GM12878 (cell line): ENCODE measurements at regions not wholly inside any gene's neighbourhood (a gene's known extent, or its start where the extent isn't known, plus 50 kb on each side); places are given as distances from the start of the nearest gene placed in this dataset.
"Not testable (repeated sequence)": the region's sequence is repeated elsewhere in the genome, so short reads cannot be mapped to it uniquely, and the experiment has no call there.

ENCODE experiments used
- ATAC-seq: fragments of 200-7000 bp; cut with Tn5 transposase; 3 replicates; pipeline ENCODE4 v1.9.1; 2020; ENCODE audit warnings: mild to moderate bottlenecking, moderate library complexity
- BruUV-seq: library from RNA; stranded (reverse); fragments of 400-500 nt; replicated peaks from 2 replicates; lab custom pipeline; 2021; lab: Mats Ljungman, UMichigan
- CTCF ChIA-PET: fragments of 300-600 bp; sonication (Branson Sonifier 250); formaldehyde crosslinking; extraction: SDS; loops from one replicate; lab custom pipeline; 2021; ENCODE audit warnings: inconsistent platforms; lab: Yijun Ruan, JAX
- POLR2A ChIA-PET: fragments of 350-600 bp; formaldehyde crosslinking; extraction: SDS; loops from one replicate; lab custom pipeline; 2021; ENCODE audit warnings: inconsistent platforms; lab: Charles Lee
- RAD21 ChIA-PET: fragments of 300-600 bp; sonication (Branson Sonifier 250); formaldehyde crosslinking; loops from one replicate; lab custom pipeline; 2023; ENCODE audit warnings: antibody characterized with exemption; ENCODE audit not compliant: unreplicated experiment; lab: Charles Lee
- SMC1A ChIA-PET: fragments of 300-600 bp; sonication (Branson Sonifier 250); formaldehyde crosslinking; loops from one replicate; lab custom pipeline; 2023; ENCODE audit not compliant: unreplicated experiment, uncharacterized antibody; lab: Charles Lee
- DNase-seq: peaks from one replicate; pipeline ENCODE4 v3.0.0-alpha.2; 2011; ENCODE audit warnings: low read depth, low spot score
- FAIRE-seq: peaks from 3 replicates; lab custom pipeline; 2011; peaks lifted over from hg19 to GRCh38; lab: Jason Lieb, UNC
- H2AFZ ChIP-seq: 2 replicates; pipeline ENCODE4 v1.6.0; 2011; ENCODE audit warnings: low read depth, low read length, control low read depth; ENCODE audit not compliant: control insufficient read depth
- H3K27ac ChIP-seq: 2 replicates; pipeline ENCODE4 v1.5.1; 2011; ENCODE audit warnings: control low read depth; ENCODE audit not compliant: control insufficient read depth, insufficient read depth
- H3K27me3 ChIP-seq, 2 experiments: replicated peaks in 1 of 2; 2 replicates each; pipeline versions ENCODE4 v1.6.0 to v1.6.1; 2011; ENCODE audit warnings: low read length in 1 of 2; ENCODE audit not compliant: control insufficient read depth in 2 of 2, insufficient read depth in 2 of 2
- H3K36me3 ChIP-seq, 2 experiments: 2 replicates each; pipeline ENCODE4 v1.5.1; 2011; ENCODE audit warnings: low read length in 1 of 2; ENCODE audit not compliant: control insufficient read depth in 2 of 2, insufficient read depth in 2 of 2
- H3K4me1 ChIP-seq: 2 replicates; pipeline ENCODE4 v1.6.1; 2011; ENCODE audit warnings: mild to moderate bottlenecking, low read length, moderate library complexity, mixed read lengths; ENCODE audit not compliant: control insufficient read depth, insufficient read depth
- H3K4me2 ChIP-seq: 2 replicates; pipeline ENCODE4 v1.6.0; 2011; ENCODE audit warnings: control low read depth; ENCODE audit not compliant: control insufficient read depth, insufficient read depth
- H3K4me3 ChIP-seq: fragments of 200-600 bp; sonication (generic); 2 replicates; pipeline ENCODE4 v1.5.1; 2016
- H3K79me2 ChIP-seq: 2 replicates; pipeline ENCODE4 v1.6.0; 2011; ENCODE audit warnings: low read length; ENCODE audit not compliant: control insufficient read depth, insufficient read depth
- H3K9ac ChIP-seq: 2 replicates; pipeline ENCODE4 v1.8.0; 2011; ENCODE audit warnings: low read length, control low read depth, mixed read lengths; ENCODE audit not compliant: control insufficient read depth, insufficient read depth
- H3K9me3 ChIP-seq: replicated peaks from 3 replicates; pipeline ENCODE4 v1.5.1; 2011; ENCODE audit warnings: mild to moderate bottlenecking, low read length; ENCODE audit not compliant: control insufficient read depth, insufficient read depth
- H4K20me1 ChIP-seq: 2 replicates; pipeline ENCODE4 v1.6.0; 2011; ENCODE audit not compliant: control insufficient read depth, insufficient read depth
- RAD21 ChIP-seq: IDR thresholded peaks from 2 replicates; pipeline ENCODE4 v1.6.1; 2011; ENCODE audit warnings: mild to moderate bottlenecking, low read depth, low read length, moderate library complexity; ENCODE audit not compliant: insufficient read depth
- WGBS: methylation state at CpG from one replicate; pipeline ENCODE4 v1.1.6; 2016; ENCODE audit warnings: low lambda C conversion rate; ENCODE audit not compliant: insufficient replicate concordance, insufficient coverage; ENCODE audit errors: missing lambda C conversion rate; 5-methylcytosine and 5-hydroxymethylcytosine counted together
- in situ Hi-C: fragments of 300-500 bp; cut with MboI; formaldehyde crosslinking; loops from 9 replicates; pipeline ENCODE4 v1.14.3; 2018; ENCODE audit warnings: mixed read lengths
- intact Hi-C: fragments of 100-400 bp; cut with micrococcal nuclease; formaldehyde crosslinking; loops from one replicate; pipeline ENCODE4 v1.14.2; 2022; ENCODE audit not compliant: unreplicated experiment

- H3K9me3 ChIP-seq, H2AFZ ChIP-seq, CTCF ChIA-PET, H4K20me1 ChIP-seq, RAD21 ChIA-PET, H3K4me2 ChIP-seq, DNase-seq, ATAC-seq, in situ Hi-C loops, H3K27me3 ChIP-seq, BruUV-seq, H3K79me2 ChIP-seq, H3K9ac ChIP-seq, H3K36me3 ChIP-seq, POLR2A ChIA-PET, FAIRE-seq, H3K27ac ChIP-seq, H3K4me3 ChIP-seq, SMC1A ChIA-PET, H3K4me1 ChIP-seq: not testable (repeated sequence)
- whole genome bisulfite sequencing = 65% methylated on average over 13 of the region's 15 CpGs
- intact Hi-C loops = loop anchor here (5.0 kb wide), 1 partner anchor 198 kb away; no protein-coding TSS in a partner anchor
Measured at GRCh38 chr3:195654138-195654537, 66.6 kb upstream of the MUC20 start.

- 5% methylated on average over 11 of the region's 14 CpGs for WGBS
- H3K79me2 ChIP-seq, H3K27me3 ChIP-seq, in situ Hi-C loops, H3K4me3 ChIP-seq, SMC1A ChIA-PET, H4K20me1 ChIP-seq, H3K4me2 ChIP-seq, POLR2A ChIA-PET, H3K9ac ChIP-seq, CTCF ChIA-PET, RAD21 ChIA-PET, H3K27ac ChIP-seq, H2AFZ ChIP-seq, FAIRE-seq, H3K9me3 ChIP-seq, H3K36me3 ChIP-seq, BruUV-seq: not testable (repeated sequence)
- intact Hi-C loops = loop anchor here (5.0 kb wide), 1 partner anchor 199 kb away; no protein-coding TSS in a partner anchor
- peak; percentile 19 for ATAC-seq
- 0 out of 2 replicates have a peak, but pooled peaks have one; percentile 4 for TF ChIP-seq RAD21
- TF ChIP-seq, all 136 proteins: peak for 1; not testable (repeated sequence) for 135
- not testable (repeated sequence) for H3K4me1 ChIP-seq, DNase-seq
Measured at GRCh38 chr3:195653641-195654040, 67.1 kb upstream of the MUC20 start.

- not testable (repeated sequence) for H3K36me3 ChIP-seq, FAIRE-seq
Measured at GRCh38 chr3:195647912-195648702, 64.4 kb upstream of the APOD start.

GRCh38 chr3:195645872-195646271, 62.1 kb upstream of the APOD start:
- FAIRE-seq = not testable (repeated sequence)
- SMC1A ChIA-PET = interaction anchor here (1.2 kb wide), 1 partner anchor 204 kb away, joined by 3 read pairs; no protein-coding TSS in a partner anchor

More at GRCh38 chr3:195647912-195648702, 64.4 kb upstream of the APOD start:
- H3K79me2 ChIP-seq, H3K4me1 ChIP-seq, H3K4me3 ChIP-seq, H4K20me1 ChIP-seq, H2AFZ ChIP-seq, H3K27me3 ChIP-seq, BruUV-seq, intact Hi-C loops, RAD21 ChIA-PET, SMC1A ChIA-PET, DNase-seq, H3K4me2 ChIP-seq, in situ Hi-C loops, CTCF ChIA-PET, H3K9ac ChIP-seq, H3K27ac ChIP-seq, POLR2A ChIA-PET, H3K9me3 ChIP-seq, ATAC-seq: not testable (repeated sequence)
- WGBS = 72% methylated on average over 18 of the region's 19 CpGs

More at GRCh38 chr3:195645872-195646271, 62.1 kb upstream of the APOD start:
- H3K4me2 ChIP-seq, H3K36me3 ChIP-seq, BruUV-seq, H3K4me1 ChIP-seq, H3K9me3 ChIP-seq, H3K79me2 ChIP-seq, in situ Hi-C loops, H3K27me3 ChIP-seq, H3K27ac ChIP-seq, H3K9ac ChIP-seq, H3K4me3 ChIP-seq, POLR2A ChIA-PET, CTCF ChIA-PET, ATAC-seq, DNase-seq, RAD21 ChIA-PET, intact Hi-C loops, H4K20me1 ChIP-seq, H2AFZ ChIP-seq: not testable (repeated sequence)
- 76% methylated on average over 8 of the region's 8 CpGs for WGBS
